ENCODE measurements at regions not wholly inside any gene's neighbourhood (a gene's known extent, or its start where the extent isn't known, plus 50 kb on each side); places are given as distances from the start of the nearest gene placed in this dataset.

DNA sequence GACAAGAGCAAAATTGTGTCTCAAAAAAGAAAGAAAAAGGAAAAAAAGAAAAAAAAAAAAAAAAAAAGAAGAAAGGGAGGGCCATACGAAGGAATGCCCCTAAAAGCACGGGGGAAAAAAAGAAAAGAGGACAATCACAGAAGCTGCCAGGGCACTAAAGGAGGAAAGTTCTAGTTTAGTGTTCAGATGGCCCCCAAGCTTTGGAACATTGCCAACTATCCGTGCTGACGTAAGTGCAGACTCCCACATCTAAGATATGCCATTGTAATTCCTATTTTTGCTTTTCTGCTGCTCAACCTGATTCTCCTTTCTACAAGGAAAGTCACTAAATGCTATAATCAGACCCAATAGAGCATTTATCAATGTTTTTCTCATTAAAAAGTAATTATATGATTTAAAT is 842.1 kb downstream of the KCNJ2 start:
- H3K27me3 ChIP-seq (replicated peaks; ENCODE audit: control insufficient read depth, insufficient read depth, low read length): no peaks in the 10 kb centered on the region
- no peak overlapping the region for H3K4me3 ChIP-seq (replicated peaks; ENCODE audit: low read depth, low read length)
- TF ChIP-seq, protein P1, sequence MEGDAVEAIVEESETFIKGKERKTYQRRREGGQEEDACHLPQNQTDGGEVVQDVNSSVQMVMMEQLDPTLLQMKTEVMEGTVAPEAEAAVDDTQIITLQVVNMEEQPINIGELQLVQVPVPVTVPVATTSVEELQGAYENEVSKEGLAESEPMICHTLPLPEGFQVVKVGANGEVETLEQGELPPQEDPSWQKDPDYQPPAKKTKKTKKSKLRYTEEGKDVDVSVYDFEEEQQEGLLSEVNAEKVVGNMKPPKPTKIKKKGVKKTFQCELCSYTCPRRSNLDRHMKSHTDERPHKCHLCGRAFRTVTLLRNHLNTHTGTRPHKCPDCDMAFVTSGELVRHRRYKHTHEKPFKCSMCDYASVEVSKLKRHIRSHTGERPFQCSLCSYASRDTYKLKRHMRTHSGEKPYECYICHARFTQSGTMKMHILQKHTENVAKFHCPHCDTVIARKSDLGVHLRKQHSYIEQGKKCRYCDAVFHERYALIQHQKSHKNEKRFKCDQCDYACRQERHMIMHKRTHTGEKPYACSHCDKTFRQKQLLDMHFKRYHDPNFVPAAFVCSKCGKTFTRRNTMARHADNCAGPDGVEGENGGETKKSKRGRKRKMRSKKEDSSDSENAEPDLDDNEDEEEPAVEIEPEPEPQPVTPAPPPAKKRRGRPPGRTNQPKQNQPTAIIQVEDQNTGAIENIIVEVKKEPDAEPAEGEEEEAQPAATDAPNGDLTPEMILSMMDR (IDR thresholded peaks at IDR 0.05; ENCODE audit: insufficient read depth, low read length, poor library complexity, severe bottlenecking): no peak
- no peaks in the 10 kb centered on the region for H3K36me3 ChIP-seq (ENCODE audit: control insufficient read depth, insufficient read depth, low read length)
- no peak for DNase-seq (ENCODE audit: extremely low read depth, insufficient read length)

GRCh38 chr17:71019699-71020098 is 850.4 kb downstream of the KCNJ2 start:
- H3K4me3 ChIP-seq (replicated peaks; ENCODE audit: low read depth, low read length): no peak overlapping the region
- TF ChIP-seq, protein P1 (IDR thresholded peaks at IDR 0.05; ENCODE audit: insufficient read depth, low read length, poor library complexity, severe bottlenecking): no peak
- no peaks in the 10 kb centered on the region for H3K27me3 ChIP-seq (replicated peaks; ENCODE audit: control insufficient read depth, insufficient read depth, low read length)
- H3K36me3 ChIP-seq (ENCODE audit: control insufficient read depth, insufficient read depth, low read length): no peaks in the 10 kb centered on the region
- no peak for DNase-seq (ENCODE audit: extremely low read depth, insufficient read length)

DNA sequence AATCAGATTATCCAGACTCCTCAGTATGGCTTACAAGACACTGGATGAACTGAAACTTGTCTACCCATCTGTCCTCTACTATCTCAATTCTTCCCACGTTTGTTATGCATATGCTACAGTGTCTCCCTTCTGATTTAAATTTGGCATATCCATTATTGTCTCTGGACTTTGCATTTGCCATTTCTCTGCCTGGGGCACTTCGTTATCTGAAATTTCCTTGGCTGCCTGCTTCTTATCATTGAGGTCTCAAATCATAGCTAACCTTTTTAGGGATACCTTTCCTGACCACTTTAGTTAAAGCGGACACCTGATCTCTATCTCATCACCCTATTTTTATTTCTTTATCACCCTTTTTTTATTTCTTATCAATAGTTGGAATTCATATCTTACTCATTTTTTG is 853.4 kb downstream of the KCNJ2 start:
- Histone ChIP-seq H3K36me3 (ENCODE audit: control insufficient read depth, insufficient read depth, low read length) (no peaks in the 10 kb centered on the region), H3K4me3 (replicated peaks; ENCODE audit: low read depth, low read length) (no peak overlapping the region), H3K27me3 (replicated peaks; ENCODE audit: control insufficient read depth, insufficient read depth, low read length) (no peaks in the 10 kb centered on the region)
- TF ChIP-seq, protein P1 (IDR thresholded peaks at IDR 0.05; ENCODE audit: insufficient read depth, low read length, poor library complexity, severe bottlenecking): no peak
- no peak for DNase-seq (ENCODE audit: extremely low read depth, insufficient read length)

DNA sequence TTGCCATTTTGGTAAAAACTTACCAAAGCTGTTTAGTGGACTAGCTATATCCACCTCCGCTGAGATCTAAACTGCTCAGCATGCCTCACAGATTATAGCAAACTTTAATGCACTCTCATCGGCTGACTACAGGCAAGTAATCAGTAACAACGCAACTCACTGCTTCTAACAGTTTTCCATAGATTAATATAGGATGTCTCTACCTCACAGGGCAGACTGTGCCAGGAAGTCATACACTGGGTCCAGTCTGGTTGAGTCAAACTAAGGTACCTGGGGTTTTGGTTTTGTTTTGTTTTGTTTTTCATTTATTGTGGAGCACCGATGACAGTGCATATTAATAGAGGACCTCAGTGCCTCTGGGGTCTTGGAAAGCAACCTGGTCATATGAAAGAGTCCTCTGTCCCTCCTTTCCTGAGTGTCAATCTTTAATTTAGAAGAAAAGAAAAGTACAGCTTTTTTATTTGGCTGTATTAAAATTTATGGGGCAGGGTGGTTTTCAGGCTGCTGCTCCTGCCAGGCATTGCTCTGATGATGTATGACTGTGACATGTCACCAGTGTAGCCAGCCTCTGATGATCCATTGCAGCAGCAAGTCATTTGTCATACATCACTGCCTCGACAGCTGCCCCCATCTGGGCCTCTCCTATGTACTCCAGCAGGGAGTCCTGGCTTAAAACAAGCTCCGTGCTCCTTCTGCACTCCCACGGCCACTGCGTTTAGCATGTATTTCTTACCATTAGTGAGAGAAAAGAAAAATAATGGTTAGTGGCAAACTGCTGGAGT is 854.1 kb downstream of the KCNJ2 start:
- TF ChIP-seq, protein P1 (IDR thresholded peaks at IDR 0.05; ENCODE audit: insufficient read depth, low read length, poor library complexity, severe bottlenecking): no peak
- Histone ChIP-seq H3K27me3 (replicated peaks; ENCODE audit: control insufficient read depth, insufficient read depth, low read length) (no peaks in the 10 kb centered on the region), H3K4me3 (replicated peaks; ENCODE audit: low read depth, low read length) (no peak overlapping the region), H3K36me3 (ENCODE audit: control insufficient read depth, insufficient read depth, low read length) (no peaks in the 10 kb centered on the region)
- DNase-seq (ENCODE audit: extremely low read depth, insufficient read length): no peak

DNA sequence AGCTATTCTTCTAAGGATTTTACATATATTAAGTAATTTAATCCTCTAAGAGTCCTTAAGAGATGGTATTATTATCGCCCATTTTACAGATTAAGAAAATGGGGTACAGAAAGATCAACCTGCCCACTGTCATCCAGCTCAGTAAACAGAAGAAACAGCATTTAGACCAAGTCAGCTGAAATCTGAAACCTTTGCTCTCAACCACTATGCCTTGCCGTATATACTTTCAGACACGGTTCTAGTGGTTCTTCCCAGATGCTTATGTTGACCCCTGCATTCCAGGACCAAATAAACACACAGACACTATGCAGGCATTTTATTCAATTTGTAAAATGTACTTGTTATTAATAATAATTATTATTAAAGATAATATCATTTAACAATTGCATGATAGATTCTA is 854.8 kb downstream of the KCNJ2 start:
- H3K4me3 ChIP-seq (replicated peaks; ENCODE audit: low read depth, low read length): no peak overlapping the region
- TF ChIP-seq, protein P1 (IDR thresholded peaks at IDR 0.05; ENCODE audit: insufficient read depth, low read length, poor library complexity, severe bottlenecking): no peak
- no peak for DNase-seq (ENCODE audit: extremely low read depth, insufficient read length)

More for the DNA sequence above, 854.8 kb downstream of the KCNJ2 start:
- Histone ChIP-seq H3K36me3 (ENCODE audit: control insufficient read depth, insufficient read depth, low read length) (no peaks in the 10 kb centered on the region), H3K27me3 (replicated peaks; ENCODE audit: control insufficient read depth, insufficient read depth, low read length) (no peaks in the 10 kb centered on the region)

All from GM06990 (cell line).